ENCODE measurements at regions not wholly inside any gene's neighbourhood (a gene's known extent, or its start where the extent isn't known, plus 50 kb on each side); places are given as distances from the start of the nearest gene placed in this dataset.

GRCh38 chr5:96058084-96058483 lies 96.4 kb upstream of the ELL2 start:
- no peak for DNase-seq

- no peak for DNase-seq
Observed at GRCh38 chr5:96054311-96055030, 92.8 kb upstream of the ELL2 start.

- no peak for DNase-seq
Observed at GRCh38 chr5:96053063-96053735, 91.5 kb upstream of the ELL2 start.

GRCh38 chr5:96052374-96052773 lies 90.7 kb upstream of the ELL2 start:
- no peak for DNase-seq

- no peak for DNase-seq
Observed at GRCh38 chr5:96051401-96051830, 89.8 kb upstream of the ELL2 start.

GRCh38 chr5:96050273-96050880 lies 88.7 kb upstream of the ELL2 start:
- DNase-seq = no peak

GRCh38 chr5:96049398-96050272 lies 88.0 kb upstream of the ELL2 start:
- no peak for DNase-seq

GRCh38 chr5:96048763-96049162 lies 87.1 kb upstream of the ELL2 start:
- DNase-seq = no peak

GRCh38 chr5:96045888-96046287 lies 84.2 kb upstream of the ELL2 start:
- DNase-seq = no peak

- no peak for DNase-seq
Observed at GRCh38 chr5:96043446-96043845, 81.8 kb upstream of the ELL2 start.

- DNase-seq = no peak
Observed at GRCh38 chr5:96037128-96037527, 75.5 kb upstream of the ELL2 start.

- no peak for DNase-seq
Observed at GRCh38 chr5:96036301-96036700, 74.7 kb upstream of the ELL2 start.

- DNase-seq = no peak
Observed at GRCh38 chr5:96035796-96036195, 74.1 kb upstream of the ELL2 start.

- DNase-seq = no peak
Observed at GRCh38 chr5:96033116-96033515, 71.5 kb upstream of the ELL2 start.

GRCh38 chr5:96031811-96032261 lies 70.2 kb upstream of the ELL2 start:
- DNase-seq = no peak

- no peak for DNase-seq
Observed at GRCh38 chr5:96031180-96031579, 69.5 kb upstream of the ELL2 start.

- DNase-seq = no peak
Observed at GRCh38 chr5:96026406-96027041, 64.9 kb upstream of the ELL2 start.

- DNase-seq = no peak
Observed at GRCh38 chr5:96024683-96025475, 63.2 kb upstream of the ELL2 start.

GRCh38 chr5:96023518-96023917 lies 61.9 kb upstream of the ELL2 start:
- DNase-seq = no peak

- DNase-seq = no peak
Observed at GRCh38 chr5:96022971-96023370, 61.3 kb upstream of the ELL2 start.

- no peak for DNase-seq
Observed at GRCh38 chr5:96017951-96018350, 56.3 kb upstream of the ELL2 start.

- no peak for DNase-seq
Observed at GRCh38 chr5:96016216-96016615, 54.6 kb upstream of the ELL2 start.
